Gastrocnemius medialis (tissue), 4 donors: ENCODE measurements at regions not wholly inside any gene's neighbourhood (a gene's known extent, or its start where the extent isn't known, plus 50 kb on each side); places are given as distances from the start of the nearest gene placed in this dataset.
"Not testable (repeated sequence)": the region's sequence is repeated elsewhere in the genome, so short reads cannot be mapped to it uniquely, and the experiment has no call there.

Experiments
- ATAC-seq, 2 donors: fragments of 150-250 bp; one replicate each; pipeline ENCODE4 v1.9.1; 2016
- DNase-seq, 2 donors: peaks; one replicate each; pipeline ENCODE4 v3.0.0-alpha.2; 2019
- H3K27ac ChIP-seq, 4 donors: fragments of 200-600 bp; sonication (generic); 1 replicate in 1 of 4; 2 replicates in 3 of 4; pipeline ENCODE4 v1.5.1; 2016 to 2018; ENCODE audit warnings: mild to moderate bottlenecking in 2 of 4, moderate library complexity in 1 of 4
- H3K27me3 ChIP-seq, 3 donors: fragments of 200-600 bp; sonication (generic) in 2 of 3; 1 replicate in 1 of 3; 2 replicates in 2 of 3; pipeline versions ENCODE4 v1.5.1 to v1.6.0; 2016 to 2019; ENCODE audit warnings: mild to moderate bottlenecking in 1 of 3, moderate library complexity in 1 of 3
- H3K36me3 ChIP-seq, 2 donors: fragments of 200-600 bp; sonication (generic) in 1 of 2; one replicate each; pipeline ENCODE4 v1.5.1; 2017 to 2018
- H3K4me1 ChIP-seq, 2 donors: fragments of 200-600 bp; sonication (generic) in 1 of 2; one replicate each; pipeline ENCODE4 v1.5.1; 2016 to 2017; ENCODE audit warnings: mild to moderate bottlenecking in 2 of 2
- H3K4me3 ChIP-seq, 4 donors: fragments of 200-600 bp; sonication (generic) in 3 of 4; 1 replicate in 1 of 4; 2 replicates in 3 of 4; pipeline ENCODE4 v1.5.1; 2016 to 2019; ENCODE audit warnings: mild to moderate bottlenecking in 2 of 4
- H3K9me3 ChIP-seq, 3 donors: fragments of 200-600 bp; sonication (generic) in 2 of 3; 1 replicate in 1 of 3; 2 replicates in 2 of 3; pipeline ENCODE4 v1.5.1; 2016 to 2019
- in situ Hi-C, 4 donors: fragments of 200-750 bp; cut with MboI; loops; one replicate each; pipeline versions ENCODE4 v1.15.0 to v1.8.0; 2017; ENCODE audit warnings: low sequenced_read_pairs in 4 of 4
- intact Hi-C: fragments of 100-400 bp; cut with DNase I; formaldehyde crosslinking; loops from one replicate; pipeline ENCODE4 v1.15.1; 2023; ENCODE audit warnings: low total_unique reads

DNA sequence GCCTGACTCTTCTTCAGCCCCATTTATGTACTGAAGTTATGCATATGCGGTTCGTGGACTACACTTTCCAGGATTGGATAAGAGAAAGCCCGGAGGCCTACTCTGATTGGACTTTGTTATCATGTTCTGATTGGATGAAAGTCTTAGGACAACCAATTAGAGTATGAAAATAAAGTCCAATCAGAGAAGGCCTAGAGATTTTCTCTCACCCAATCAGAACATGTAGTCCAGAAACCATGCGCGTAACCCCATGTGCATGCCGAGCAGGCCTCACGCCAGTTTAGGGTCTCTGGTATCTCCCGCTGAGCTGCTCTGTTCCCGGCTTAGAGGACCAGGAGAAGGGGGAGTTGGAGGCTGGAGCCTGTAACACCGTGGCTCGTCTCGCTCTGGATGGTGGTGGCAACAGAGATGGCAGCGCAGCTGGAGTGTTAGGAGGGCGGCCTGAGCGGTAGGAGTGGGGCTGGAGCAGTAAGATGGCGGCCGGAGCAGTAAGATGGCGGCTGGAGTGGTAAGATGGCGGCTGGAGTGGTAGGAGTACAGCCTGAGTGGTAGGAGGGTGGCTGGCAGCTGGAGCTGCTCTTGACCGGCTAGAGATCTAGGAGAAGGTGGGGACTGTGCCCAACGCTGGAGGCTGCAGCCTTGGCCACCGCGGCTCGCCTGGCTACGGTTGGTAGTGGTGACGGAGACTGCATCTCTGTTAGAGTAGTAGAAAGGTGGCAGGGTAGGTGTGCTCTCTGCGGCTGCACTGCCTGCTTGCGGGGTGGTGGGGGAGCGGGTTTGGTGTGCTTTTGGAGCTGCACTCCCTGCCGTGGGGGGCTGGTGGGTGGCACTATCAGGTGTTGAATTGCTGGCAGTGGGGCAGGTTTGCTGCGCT, 107.9 kb upstream of the TPTE start:
- ATAC-seq, H3K36me3 ChIP-seq, H3K9me3 ChIP-seq, in situ Hi-C loops, H3K4me1 ChIP-seq, H3K4me3 ChIP-seq, H3K27ac ChIP-seq, H3K27me3 ChIP-seq, intact Hi-C loops, DNase-seq: not testable (repeated sequence)

DNA sequence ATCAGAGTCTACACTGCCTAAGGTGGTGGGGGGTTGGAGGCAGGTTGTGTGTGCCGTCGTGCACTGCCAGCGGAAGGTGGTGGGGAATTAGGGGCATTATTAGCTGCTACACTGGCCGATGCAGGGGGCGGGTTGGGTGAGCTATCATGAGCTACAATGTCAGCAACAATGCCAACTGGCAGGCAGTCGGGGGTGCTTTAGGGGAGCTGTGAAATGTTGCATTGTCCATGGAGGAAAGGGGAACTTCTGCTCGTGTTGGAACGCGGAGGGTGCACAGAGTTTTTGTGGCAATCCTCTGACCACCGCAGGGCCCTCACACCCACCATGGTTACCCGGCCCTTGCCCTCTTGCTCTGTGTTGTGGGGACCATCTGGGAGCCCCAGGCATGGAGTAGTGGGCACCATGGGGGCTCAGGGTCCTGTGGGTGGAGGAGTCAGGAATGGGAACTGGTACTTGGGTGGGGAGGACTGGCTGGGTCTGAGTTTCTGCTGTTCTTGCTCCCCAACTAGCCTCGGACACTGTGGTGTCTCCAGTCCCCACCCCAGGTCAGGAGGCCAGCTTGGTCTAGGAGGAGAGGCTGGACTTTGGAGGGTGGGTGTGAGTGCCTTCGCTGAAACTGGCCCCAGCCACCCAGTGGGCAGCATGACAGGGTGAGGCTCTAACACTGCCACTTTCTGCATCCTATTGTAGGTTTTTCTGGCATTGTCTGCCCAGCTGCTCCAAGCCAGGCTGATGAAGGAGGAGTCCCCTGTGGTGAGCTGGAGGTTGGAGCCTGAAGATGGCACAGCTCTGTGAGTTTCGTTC, 107.1 kb upstream of the TPTE start:
- DNase-seq, H3K27me3 ChIP-seq, intact Hi-C loops, ATAC-seq, H3K27ac ChIP-seq, H3K4me1 ChIP-seq, H3K9me3 ChIP-seq, in situ Hi-C loops, H3K4me3 ChIP-seq, H3K36me3 ChIP-seq: not testable (repeated sequence)

GRCh38 chr21:10414925-10415254, 106.5 kb upstream of the TPTE start:
- H3K27me3 ChIP-seq, intact Hi-C loops, H3K27ac ChIP-seq, H3K36me3 ChIP-seq, DNase-seq, H3K4me1 ChIP-seq, in situ Hi-C loops, ATAC-seq, H3K4me3 ChIP-seq, H3K9me3 ChIP-seq: not testable (repeated sequence)

DNA sequence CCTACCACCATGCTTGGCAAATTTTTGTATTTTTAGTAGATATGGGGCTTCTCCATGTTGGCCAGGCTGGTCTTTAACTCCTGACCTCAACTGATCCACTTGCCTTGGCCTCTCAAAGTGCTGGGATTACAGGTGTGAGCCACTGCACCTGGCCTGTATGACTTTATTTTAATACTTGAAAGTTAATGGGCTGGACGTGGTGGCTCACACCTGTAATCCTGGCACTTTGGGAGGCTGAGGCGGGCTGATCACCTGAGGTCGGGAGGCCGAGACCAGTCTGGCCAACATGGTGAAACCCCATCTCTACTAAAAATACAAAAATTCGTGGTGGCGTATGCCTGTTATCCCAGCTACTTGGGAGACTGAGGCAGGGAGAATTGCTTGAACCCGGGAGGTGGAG, 105.9 kb upstream of the TPTE start:
- H3K27ac ChIP-seq, DNase-seq, intact Hi-C loops, ATAC-seq, H3K27me3 ChIP-seq, in situ Hi-C loops, H3K36me3 ChIP-seq, H3K4me3 ChIP-seq, H3K4me1 ChIP-seq, H3K9me3 ChIP-seq: not testable (repeated sequence)

DNA sequence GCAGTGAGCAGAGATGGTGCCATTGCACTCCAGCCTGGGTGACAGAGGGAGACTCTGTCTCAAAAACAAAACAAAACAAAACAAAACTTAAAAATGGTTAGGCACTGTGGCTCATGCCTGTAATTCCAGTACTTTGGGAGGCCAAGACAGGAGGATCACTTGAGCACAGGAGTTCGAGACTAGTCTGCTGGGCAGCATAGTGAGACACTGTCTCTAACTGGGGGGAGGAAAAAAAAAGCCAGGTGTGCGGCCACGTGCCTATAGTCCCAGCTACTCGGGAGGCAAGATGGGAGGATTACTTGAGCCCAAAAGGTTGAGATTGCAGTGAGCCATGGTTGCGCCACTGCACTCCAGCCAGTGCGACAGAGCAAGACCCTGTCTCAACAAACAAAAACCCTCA, 105.5 kb upstream of the TPTE start:
- ATAC-seq = peak in 1 of 2 donors; percentile 7
- H3K4me3 ChIP-seq, H3K27me3 ChIP-seq, H3K9me3 ChIP-seq, intact Hi-C loops, H3K36me3 ChIP-seq, in situ Hi-C loops, DNase-seq, H3K4me1 ChIP-seq, H3K27ac ChIP-seq: not testable (repeated sequence)

DNA sequence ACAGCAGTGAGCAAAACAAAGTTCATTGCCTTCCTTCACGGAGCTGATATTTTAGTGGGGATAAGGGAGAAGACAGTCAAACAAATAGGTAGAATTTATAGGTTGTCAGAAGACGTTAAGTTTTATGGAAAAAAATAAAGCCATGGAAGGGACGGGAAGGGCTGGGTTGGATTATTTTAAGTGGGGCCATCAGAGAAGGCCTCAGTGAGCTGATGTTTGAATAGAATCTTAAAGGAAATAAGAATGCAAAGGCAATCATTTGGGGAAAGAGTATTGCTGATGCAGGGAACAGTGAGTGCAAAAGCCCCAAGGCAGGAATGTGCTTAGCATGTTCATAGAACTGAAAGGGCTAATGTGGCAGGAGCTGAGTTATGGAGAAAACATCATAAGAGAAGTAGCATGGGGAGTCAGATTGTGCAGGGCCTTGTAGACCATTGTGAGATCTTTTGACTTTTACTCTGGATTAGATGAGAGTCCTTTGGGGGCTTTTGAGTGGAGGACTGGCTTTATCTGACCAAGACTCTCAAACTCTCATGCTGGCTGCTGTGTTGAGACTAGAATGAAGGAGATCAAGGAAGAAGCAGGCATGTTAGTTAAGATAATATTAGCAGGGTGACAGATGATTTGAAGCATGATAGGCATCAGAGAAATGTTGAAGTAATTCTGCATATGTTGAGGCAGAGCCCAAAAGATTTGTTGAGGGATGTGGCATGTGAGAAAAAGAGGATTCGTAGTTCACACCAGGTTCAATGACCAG, 104.5 kb upstream of the TPTE start:
- ATAC-seq = peak; percentile 22 to 25
- in situ Hi-C loops, H3K36me3 ChIP-seq, H3K27me3 ChIP-seq, DNase-seq, intact Hi-C loops, H3K4me1 ChIP-seq, H3K9me3 ChIP-seq, H3K27ac ChIP-seq, H3K4me3 ChIP-seq: not testable (repeated sequence)

GRCh38 chr21:10417551-10418002, 103.8 kb upstream of the TPTE start:
- H3K9me3 ChIP-seq, DNase-seq, in situ Hi-C loops, H3K4me3 ChIP-seq, H3K27ac ChIP-seq, intact Hi-C loops, H3K4me1 ChIP-seq, H3K27me3 ChIP-seq, H3K36me3 ChIP-seq: not testable (repeated sequence)
- ATAC-seq = peak in 1 of 2 donors; percentile 22

- H3K27me3 ChIP-seq, H3K4me3 ChIP-seq, H3K36me3 ChIP-seq, ATAC-seq, H3K4me1 ChIP-seq, H3K27ac ChIP-seq, intact Hi-C loops, in situ Hi-C loops, H3K9me3 ChIP-seq, DNase-seq: not testable (repeated sequence)
Observed at GRCh38 chr21:10418250-10419048, 102.9 kb upstream of the TPTE start.

GRCh38 chr21:10421199-10421598, 100.2 kb upstream of the TPTE start:
- H3K27me3 ChIP-seq, H3K27ac ChIP-seq, in situ Hi-C loops, H3K36me3 ChIP-seq, H3K4me3 ChIP-seq, DNase-seq, H3K9me3 ChIP-seq, ATAC-seq, intact Hi-C loops, H3K4me1 ChIP-seq: not testable (repeated sequence)

GRCh38 chr21:10421601-10422000, 99.8 kb upstream of the TPTE start:
- H3K36me3 ChIP-seq, H3K4me1 ChIP-seq, DNase-seq, H3K4me3 ChIP-seq, H3K9me3 ChIP-seq, H3K27ac ChIP-seq, ATAC-seq, intact Hi-C loops, in situ Hi-C loops, H3K27me3 ChIP-seq: not testable (repeated sequence)
